ENCODE measurements at regions not wholly inside any gene's neighbourhood (a gene's known extent, or its start where the extent isn't known, plus 50 kb on each side); places are given as distances from the start of the nearest gene placed in this dataset.
"Not testable (repeated sequence)": the region's sequence is repeated elsewhere in the genome, so short reads cannot be mapped to it uniquely, and the experiment has no call there.

- no peak overlapping the region for H3K4me3 ChIP-seq (ENCODE audit: low read depth, low read length)
- no peak for DNase-seq (ENCODE audit: low read depth)
Measured at GRCh38 chr5:106085136-106085535, 1585.6 kb downstream of the EFNA5 start.

GRCh38 chr5:106080535-106080934 lies 1590.2 kb downstream of the EFNA5 start:
- DNase-seq (ENCODE audit: low read depth), result no peak
- no peak overlapping the region for H3K4me3 ChIP-seq (ENCODE audit: low read depth, low read length)
- no peak for TF ChIP-seq CTCF (IDR thresholded peaks at IDR 0.05; ENCODE audit: low read depth, low read length, missing control alignments)

More at GRCh38 chr5:106085136-106085535, 1585.6 kb downstream of the EFNA5 start:
- no peak for TF ChIP-seq CTCF (IDR thresholded peaks at IDR 0.05; ENCODE audit: low read depth, low read length, missing control alignments)

- DNase-seq (ENCODE audit: low read depth), result no peak
- H3K4me3 ChIP-seq (ENCODE audit: low read depth, low read length), result no peak overlapping the region
- no peak for TF ChIP-seq CTCF (IDR thresholded peaks at IDR 0.05; ENCODE audit: low read depth, low read length, missing control alignments)
Measured at GRCh38 chr5:106076655-106077054, 1594.1 kb downstream of the EFNA5 start.

GRCh38 chr5:106072208-106072607 lies 1598.5 kb downstream of the EFNA5 start:
- no peak for TF ChIP-seq CTCF (IDR thresholded peaks at IDR 0.05; ENCODE audit: low read depth, low read length, missing control alignments)
- no peak for DNase-seq (ENCODE audit: low read depth)
- H3K4me3 ChIP-seq (ENCODE audit: low read depth, low read length), result no peak overlapping the region

GRCh38 chr5:106047341-106047740 lies 1623.4 kb downstream of the EFNA5 start:
- H3K4me3 ChIP-seq (ENCODE audit: low read depth, low read length), result no peak overlapping the region
- TF ChIP-seq CTCF (IDR thresholded peaks at IDR 0.05; ENCODE audit: low read depth, low read length, missing control alignments), result no peak
- DNase-seq (ENCODE audit: low read depth), result no peak

GRCh38 chr5:106032069-106032468 lies 1638.7 kb downstream of the EFNA5 start:
- not testable (repeated sequence) for DNase-seq (ENCODE audit: low read depth); H3K4me3 ChIP-seq (ENCODE audit: low read depth, low read length)

- no peak for TF ChIP-seq CTCF (IDR thresholded peaks at IDR 0.05; ENCODE audit: low read depth, low read length, missing control alignments)
- no peak for DNase-seq (ENCODE audit: low read depth)
- no peak overlapping the region for H3K4me3 ChIP-seq (ENCODE audit: low read depth, low read length)
Measured at GRCh38 chr5:106028314-106028713, 1642.4 kb downstream of the EFNA5 start.

- TF ChIP-seq CTCF (IDR thresholded peaks at IDR 0.05; ENCODE audit: low read depth, low read length, missing control alignments), result no peak
- DNase-seq (ENCODE audit: low read depth), result no peak
- no peak overlapping the region for H3K4me3 ChIP-seq (ENCODE audit: low read depth, low read length)
Measured at GRCh38 chr5:106020894-106021293, 1649.8 kb downstream of the EFNA5 start.

Measured in GM12864 (cell line).